GM12878 (cell line): ENCODE measurements at regions not wholly inside any gene's neighbourhood (a gene's known extent, or its start where the extent isn't known, plus 50 kb on each side); places are given as distances from the start of the nearest gene placed in this dataset.

Experiments used
- CHD2 ChIP-seq: IDR thresholded peaks from 2 replicates; pipeline ENCODE4 v1.6.1; 2011; ENCODE audit warnings: low read depth, low read length, improper control_type of control experiment, borderline replicate concordance
- CREM ChIP-seq: IDR thresholded peaks from 2 replicates; pipeline ENCODE4 v1.6.1; 2014; ENCODE audit warnings: antibody characterized with exemption, low read depth
- MYC ChIP-seq: IDR thresholded peaks from 2 replicates; pipeline ENCODE4 v1.6.1; 2011; ENCODE audit warnings: mild to moderate bottlenecking, low read length, moderate library complexity, inconsistent platforms; ENCODE audit not compliant: insufficient read depth, insufficient replicate concordance, insufficient read length, severe bottlenecking
- PML ChIP-seq: IDR thresholded peaks from 2 replicates; pipeline ENCODE4 v1.6.1; 2012; ENCODE audit warnings: low read length, inconsistent platforms
- POLR2AphosphoS2 ChIP-seq: IDR thresholded peaks from 2 replicates; pipeline ENCODE4 v1.6.1; 2011; ENCODE audit warnings: low read depth, mild to moderate bottlenecking, low read length, improper control_type of control experiment, moderate library complexity
- POLR2AphosphoS5 ChIP-seq: IDR thresholded peaks from 2 replicates; pipeline ENCODE4 v1.6.1; 2011; ENCODE audit warnings: mild to moderate bottlenecking, low read length, inconsistent platforms
- SIN3A ChIP-seq: IDR thresholded peaks from 2 replicates; pipeline ENCODE4 v1.6.1; 2012; ENCODE audit warnings: low read depth, low read length, improper control_type of control experiment
- SMARCA5 ChIP-seq: fragments of 450-650 bp; IDR thresholded peaks from 2 replicates; pipeline ENCODE4 v1.6.1; 2017; ENCODE audit warnings: mild to moderate bottlenecking
- TF ChIP-seq, protein P1 (sequence below): fragments of 450-650 bp; formaldehyde crosslinking; IDR thresholded peaks from 2 replicates; pipeline ENCODE4 v1.5.0; 2022; ENCODE audit warnings: mild to moderate bottlenecking, missing genetic modification characterization

DNA sequence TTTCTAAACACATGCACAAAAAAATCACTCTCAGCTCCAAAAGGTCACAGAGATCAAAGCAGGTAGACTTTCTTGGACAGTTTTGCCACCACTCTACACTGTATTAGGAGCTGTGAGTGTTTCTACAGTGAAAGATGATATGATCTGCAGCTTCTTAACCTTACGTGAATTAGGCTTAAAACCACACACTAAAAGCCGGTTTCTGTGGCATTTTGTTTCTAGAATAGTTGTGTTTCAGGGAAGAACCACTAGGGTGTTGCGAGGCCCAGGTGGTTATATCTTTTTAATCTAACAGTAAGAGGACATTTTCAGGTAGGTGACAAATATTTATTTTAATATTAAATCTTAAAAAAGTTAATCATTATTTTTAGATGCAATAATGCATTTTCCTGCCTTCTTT is 216.4 kb downstream of the KLF5 start:
- TF ChIP-seq SIN3A = no peak
- no peak for TF ChIP-seq CREM
- no peak for TF ChIP-seq CHD2
- TF ChIP-seq SMARCA5 = no peak
- TF ChIP-seq POLR2AphosphoS2 = no peak
- TF ChIP-seq, protein P1, sequence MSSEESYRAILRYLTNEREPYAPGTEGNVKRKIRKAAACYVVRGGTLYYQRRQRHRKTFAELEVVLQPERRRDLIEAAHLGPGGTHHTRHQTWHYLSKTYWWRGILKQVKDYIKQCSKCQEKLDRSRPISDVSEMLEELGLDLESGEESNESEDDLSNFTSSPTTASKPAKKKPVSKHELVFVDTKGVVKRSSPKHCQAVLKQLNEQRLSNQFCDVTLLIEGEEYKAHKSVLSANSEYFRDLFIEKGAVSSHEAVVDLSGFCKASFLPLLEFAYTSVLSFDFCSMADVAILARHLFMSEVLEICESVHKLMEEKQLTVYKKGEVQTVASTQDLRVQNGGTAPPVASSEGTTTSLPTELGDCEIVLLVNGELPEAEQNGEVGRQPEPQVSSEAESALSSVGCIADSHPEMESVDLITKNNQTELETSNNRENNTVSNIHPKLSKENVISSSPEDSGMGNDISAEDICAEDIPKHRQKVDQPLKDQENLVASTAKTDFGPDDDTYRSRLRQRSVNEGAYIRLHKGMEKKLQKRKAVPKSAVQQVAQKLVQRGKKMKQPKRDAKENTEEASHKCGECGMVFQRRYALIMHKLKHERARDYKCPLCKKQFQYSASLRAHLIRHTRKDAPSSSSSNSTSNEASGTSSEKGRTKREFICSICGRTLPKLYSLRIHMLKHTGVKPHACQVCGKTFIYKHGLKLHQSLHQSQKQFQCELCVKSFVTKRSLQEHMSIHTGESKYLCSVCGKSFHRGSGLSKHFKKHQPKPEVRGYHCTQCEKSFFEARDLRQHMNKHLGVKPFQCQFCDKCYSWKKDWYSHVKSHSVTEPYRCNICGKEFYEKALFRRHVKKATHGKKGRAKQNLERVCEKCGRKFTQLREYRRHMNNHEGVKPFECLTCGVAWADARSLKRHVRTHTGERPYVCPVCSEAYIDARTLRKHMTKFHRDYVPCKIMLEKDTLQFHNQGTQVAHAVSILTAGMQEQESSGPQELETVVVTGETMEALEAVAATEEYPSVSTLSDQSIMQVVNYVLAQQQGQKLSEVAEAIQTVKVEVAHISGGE (CRISPR knock-in tag) = no peak
- TF ChIP-seq PML = no peak
- no peak for TF ChIP-seq POLR2AphosphoS5
- TF ChIP-seq MYC = no peak
